CD14-positive monocyte (primary cell): ENCODE measurements at regions not wholly inside any gene's neighbourhood (a gene's known extent, or its start where the extent isn't known, plus 50 kb on each side); places are given as distances from the start of the nearest gene placed in this dataset.

Source experiments
- DNase-seq, 3 donors: peaks; one replicate each; pipeline ENCODE4 v3.0.0-alpha.2; 2011 to 2022
- H2AFZ ChIP-seq: 2 replicates; pipeline ENCODE4 v1.6.0; 2012; ENCODE audit warnings: mild to moderate bottlenecking, low read depth, low read length, inconsistent platforms; ENCODE audit not compliant: insufficient read depth, poor library complexity, severe bottlenecking
- H3K27ac ChIP-seq, 2 donors: 1 replicate in 1 of 2; 2 replicates in 1 of 2; pipeline ENCODE4 v1.5.1; 2012 to 2013; ENCODE audit warnings: low read length in 2 of 2, control low read depth in 1 of 2, inconsistent platforms in 1 of 2, low read depth in 1 of 2, mild to moderate bottlenecking in 1 of 2
- H3K27me3 ChIP-seq, 2 donors: one replicate each; pipeline versions ENCODE4 v1.6.0 to v1.6.1; 2011 to 2013; ENCODE audit warnings: low read length in 2 of 2; ENCODE audit not compliant: control insufficient read depth in 2 of 2, insufficient read depth in 2 of 2
- H3K36me3 ChIP-seq, 2 donors: replicated peaks in 1 of 2; 1 replicate in 1 of 2; 2 replicates in 1 of 2; pipeline versions ENCODE4 v1.5.1 to v1.6.1; 2012 to 2013; ENCODE audit warnings: low read length in 2 of 2, control low read depth in 1 of 2, inconsistent platforms in 1 of 2, mild to moderate bottlenecking in 1 of 2; ENCODE audit not compliant: insufficient read depth in 2 of 2, control insufficient read depth in 1 of 2
- H3K4me1 ChIP-seq, 2 donors: 1 replicate in 1 of 2; 2 replicates in 1 of 2; pipeline versions ENCODE4 v1.5.1 to v1.6.1; 2012 to 2013; ENCODE audit warnings: low read length in 2 of 2, control low read depth in 1 of 2, inconsistent platforms in 1 of 2, mild to moderate bottlenecking in 1 of 2, moderate library complexity in 1 of 2; ENCODE audit not compliant: insufficient read depth in 2 of 2, control insufficient read depth in 1 of 2
- H3K4me2 ChIP-seq: replicated peaks from 2 replicates; pipeline ENCODE3; 2012; ENCODE audit warnings: low read length, moderate library complexity, mild to moderate bottlenecking; ENCODE audit not compliant: poor library complexity, severe bottlenecking; ENCODE audit errors: extremely low read depth
- H3K4me3 ChIP-seq, 3 experiments: fragments of 200-600 bp in 1 of 3; sonication (generic) in 1 of 3; replicated peaks in 1 of 3; 1 replicate in 2 of 3; 2 replicates in 1 of 3; pipeline ENCODE4 v1.5.1; 2011 to 2013; ENCODE audit warnings: low read length in 3 of 3, mild to moderate bottlenecking in 3 of 3, control low read depth in 2 of 3, low read depth in 2 of 3, inconsistent platforms in 1 of 3, moderate library complexity in 1 of 3
- H3K79me2 ChIP-seq: 2 replicates; pipeline ENCODE4 v1.6.0; 2012; ENCODE audit warnings: mild to moderate bottlenecking, control low read depth, inconsistent platforms, low read length, moderate library complexity; ENCODE audit not compliant: insufficient read depth
- H3K9ac ChIP-seq: 2 replicates; pipeline ENCODE4 v1.6.0; 2017; ENCODE audit warnings: low read length, mild to moderate bottlenecking; ENCODE audit not compliant: insufficient read depth, poor library complexity, severe bottlenecking
- H3K9me3 ChIP-seq, 2 donors: replicated peaks in 1 of 2; 1 replicate in 1 of 2; 2 replicates in 1 of 2; pipeline versions ENCODE4 v1.5.1 to v1.6.1; 2012 to 2013; ENCODE audit warnings: low read length in 2 of 2, control low read depth in 1 of 2; ENCODE audit not compliant: control insufficient read depth in 1 of 2, insufficient read depth in 1 of 2
- H4K20me1 ChIP-seq: 2 replicates; pipeline ENCODE4 v1.6.0; 2012; ENCODE audit warnings: mild to moderate bottlenecking, low read length, control low read depth, moderate library complexity; ENCODE audit not compliant: insufficient read depth
- H3K27ac Mint-ChIP-seq, 7 donors: one replicate each; pipeline ENCODE4 v1.8.0; 2020; ENCODE audit warnings: mild to moderate bottlenecking in 7 of 7, mixed read lengths in 7 of 7, moderate library complexity in 6 of 7, inconsistent platforms in 2 of 7
- H3K27me3 Mint-ChIP-seq, 3 donors: one replicate each; pipeline ENCODE4 v1.8.0; 2021 to 2022; ENCODE audit warnings: low read depth in 3 of 3, mild to moderate bottlenecking in 3 of 3, mixed read lengths in 3 of 3, moderate library complexity in 3 of 3, inconsistent platforms in 1 of 3
- H3K36me3 Mint-ChIP-seq, 2 donors: one replicate each; pipeline ENCODE4 v1.8.0; 2020; ENCODE audit warnings: mixed read lengths in 2 of 2, inconsistent platforms in 1 of 2, mild to moderate bottlenecking in 1 of 2
- H3K4me1 Mint-ChIP-seq: one replicate; pipeline ENCODE4 v1.8.0; 2020; ENCODE audit warnings: mild to moderate bottlenecking, mixed read lengths
- H3K4me3 Mint-ChIP-seq, 2 donors: one replicate each; pipeline ENCODE4 v1.8.0; 2020; ENCODE audit warnings: mild to moderate bottlenecking in 2 of 2, mixed read lengths in 2 of 2, moderate library complexity in 1 of 2
- H3K9me3 Mint-ChIP-seq, 7 donors: one replicate each; pipeline ENCODE4 v1.8.0; 2020 to 2022; ENCODE audit warnings: mixed read lengths in 7 of 7, mild to moderate bottlenecking in 6 of 7, moderate library complexity in 6 of 7, inconsistent platforms in 2 of 7
- WGBS: methylation state at CpG from one replicate; pipeline ENCODE4 v1.1.5; 2013; ENCODE audit warnings: missing lambda C conversion rate; ENCODE audit not compliant: insufficient coverage; 5-methylcytosine and 5-hydroxymethylcytosine counted together
- intact Hi-C, 2 donors: fragments of 100-400 bp; cut with micrococcal nuclease; formaldehyde crosslinking; loops; one replicate each; pipeline versions ENCODE4 v1.15.0 to v1.15.1; 2023
- TF ChIP-seq, protein P1 (sequence below): fragments of 200-600 bp; IDR thresholded peaks from one replicate; pipeline ENCODE4 v1.8.0; 2022; ENCODE audit warnings: antibody characterized with exemption, mild to moderate bottlenecking

DNA sequence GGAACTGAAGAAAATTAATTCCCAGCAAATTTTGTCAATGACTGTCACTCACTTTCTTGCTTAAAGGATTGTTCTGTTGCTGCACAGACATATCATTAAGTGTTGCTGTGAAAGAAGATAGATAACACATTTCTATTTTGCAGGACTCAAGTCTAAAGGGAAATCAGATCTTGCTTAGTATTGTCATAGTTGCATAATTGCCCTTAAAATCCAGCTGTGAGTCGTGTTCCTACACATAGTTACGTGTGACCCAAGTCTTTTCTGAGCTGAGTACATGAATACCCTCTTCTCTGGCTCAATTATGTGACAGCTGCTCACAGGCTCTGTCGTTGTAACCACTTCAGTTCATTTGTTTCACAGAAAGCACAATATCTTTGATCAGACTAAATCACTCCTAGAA is 390.8 kb downstream of the DTWD2 start:
- DNase-seq: no peak
- no peak overlapping the region for H3K4me3 Mint-ChIP-seq
- Histone ChIP-seq H3K36me3 (no peaks in the 10 kb centered on the region), H3K79me2 (no peaks in the 10 kb centered on the region), H4K20me1 (no peaks in the 10 kb centered on the region), H3K9me3 (no peaks in the 10 kb centered on the region), H3K27me3 (no peaks in the 10 kb centered on the region), H3K4me3 (no peak overlapping the region), H3K4me1 (no peaks in the 10 kb centered on the region), H3K27ac (no peak overlapping the region), H3K4me2 (no peak overlapping the region), H3K9ac (no peak overlapping the region), H2AFZ (no peak overlapping the region)
- H3K9me3 Mint-ChIP-seq: no peaks in the 10 kb centered on the region
- H3K27me3 Mint-ChIP-seq: no peaks in the 10 kb centered on the region
- TF ChIP-seq, protein P1, sequence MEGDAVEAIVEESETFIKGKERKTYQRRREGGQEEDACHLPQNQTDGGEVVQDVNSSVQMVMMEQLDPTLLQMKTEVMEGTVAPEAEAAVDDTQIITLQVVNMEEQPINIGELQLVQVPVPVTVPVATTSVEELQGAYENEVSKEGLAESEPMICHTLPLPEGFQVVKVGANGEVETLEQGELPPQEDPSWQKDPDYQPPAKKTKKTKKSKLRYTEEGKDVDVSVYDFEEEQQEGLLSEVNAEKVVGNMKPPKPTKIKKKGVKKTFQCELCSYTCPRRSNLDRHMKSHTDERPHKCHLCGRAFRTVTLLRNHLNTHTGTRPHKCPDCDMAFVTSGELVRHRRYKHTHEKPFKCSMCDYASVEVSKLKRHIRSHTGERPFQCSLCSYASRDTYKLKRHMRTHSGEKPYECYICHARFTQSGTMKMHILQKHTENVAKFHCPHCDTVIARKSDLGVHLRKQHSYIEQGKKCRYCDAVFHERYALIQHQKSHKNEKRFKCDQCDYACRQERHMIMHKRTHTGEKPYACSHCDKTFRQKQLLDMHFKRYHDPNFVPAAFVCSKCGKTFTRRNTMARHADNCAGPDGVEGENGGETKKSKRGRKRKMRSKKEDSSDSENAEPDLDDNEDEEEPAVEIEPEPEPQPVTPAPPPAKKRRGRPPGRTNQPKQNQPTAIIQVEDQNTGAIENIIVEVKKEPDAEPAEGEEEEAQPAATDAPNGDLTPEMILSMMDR: no peak
- no peak overlapping the region for H3K27ac Mint-ChIP-seq
- WGBS: 86% methylated on average over 2 of the region's 3 CpGs
- intact Hi-C loops: no loop called here
- no peaks in the 10 kb centered on the region for H3K36me3 Mint-ChIP-seq
- no peaks in the 10 kb centered on the region for H3K4me1 Mint-ChIP-seq

DNA sequence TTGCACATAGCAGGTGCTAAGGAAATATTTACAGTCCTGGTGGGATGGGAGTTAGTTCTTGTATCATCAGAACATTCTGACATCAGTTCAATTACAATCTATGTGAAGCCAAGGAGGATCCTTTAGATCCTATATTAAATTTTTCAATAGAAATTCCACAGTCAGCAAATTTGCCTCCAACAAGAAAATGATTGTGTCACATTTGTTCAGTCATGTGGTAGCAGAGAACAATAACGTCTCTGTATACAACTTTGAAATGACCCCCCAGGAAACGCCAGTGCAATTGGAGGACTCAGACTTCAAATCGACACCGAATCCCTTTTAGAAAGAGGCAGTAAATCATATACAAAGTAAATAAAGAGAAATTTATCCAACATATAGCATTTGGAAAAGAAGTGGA is 392.1 kb downstream of the DTWD2 start:
- no peak overlapping the region for H3K27ac ChIP-seq
- no peak overlapping the region for H3K4me2 ChIP-seq
- H4K20me1 ChIP-seq: no peaks in the 10 kb centered on the region
- H3K27me3 Mint-ChIP-seq: no peaks in the 10 kb centered on the region
- no peaks in the 10 kb centered on the region for H3K36me3 Mint-ChIP-seq
- no peak overlapping the region for H3K4me3 Mint-ChIP-seq
- no peaks in the 10 kb centered on the region for H3K9me3 Mint-ChIP-seq
- no peak overlapping the region for H3K27ac Mint-ChIP-seq
- no peaks in the 10 kb centered on the region for H3K4me1 Mint-ChIP-seq
- no peaks in the 10 kb centered on the region for H3K27me3 ChIP-seq
- intact Hi-C loops: no loop called here
- H2AFZ ChIP-seq: no peak overlapping the region
- H3K9ac ChIP-seq: no peak overlapping the region
- H3K9me3 ChIP-seq: no peaks in the 10 kb centered on the region
- H3K4me1 ChIP-seq: no peaks in the 10 kb centered on the region
- TF ChIP-seq, protein P1: no peak
- WGBS: no CpG with 5 or more reads among the region's 4 CpGs
- no peak overlapping the region for H3K4me3 ChIP-seq
- no peak for DNase-seq
- no peaks in the 10 kb centered on the region for H3K79me2 ChIP-seq
- H3K36me3 ChIP-seq: no peaks in the 10 kb centered on the region
